Spleen (tissue), 11 donors: ENCODE measurements at regions not wholly inside any gene's neighbourhood (a gene's known extent, or its start where the extent isn't known, plus 50 kb on each side); places are given as distances from the start of the nearest gene placed in this dataset.

ENCODE experiments used
- DNase-seq: peaks from one replicate; pipeline ENCODE4 v3.0.0-alpha.2; 2020
- H3K27ac ChIP-seq, 8 donors: fragments of 200-600 bp; sonication (generic) in 7 of 8; 1 replicate in 4 of 8; 2 replicates in 4 of 8; pipeline versions ENCODE4 v1.5.0 to v1.8.0; 2016 to 2021; ENCODE audit warnings: inconsistent platforms in 4 of 8, mild to moderate bottlenecking in 4 of 8, moderate library complexity in 1 of 8
- H3K27me3 ChIP-seq, 7 donors: fragments of 200-600 bp; sonication (generic) in 6 of 7; replicated peaks in 1 of 7; 1 replicate in 4 of 7; 2 replicates in 3 of 7; pipeline versions ENCODE4 v1.5.0 to v1.8.0; 2016 to 2021; ENCODE audit warnings: inconsistent platforms in 3 of 7, mild to moderate bottlenecking in 1 of 7
- H3K36me3 ChIP-seq, 6 donors: fragments of 200-600 bp; sonication (generic) in 5 of 6; 1 replicate in 4 of 6; 2 replicates in 2 of 6; pipeline versions ENCODE4 v1.5.0 to v1.8.0; 2016 to 2021; ENCODE audit warnings: inconsistent platforms in 2 of 6
- H3K4me1 ChIP-seq, 6 donors: fragments of 200-600 bp; sonication (generic) in 5 of 6; 1 replicate in 3 of 6; 2 replicates in 3 of 6; pipeline versions ENCODE4 v1.5.0 to v1.8.0; 2016 to 2021; ENCODE audit warnings: inconsistent platforms in 3 of 6
- H3K4me3 ChIP-seq, 8 donors: fragments of 200-600 bp; sonication (generic) in 7 of 8; 1 replicate in 4 of 8; 2 replicates in 4 of 8; pipeline versions ENCODE4 v1.5.0 to v1.8.0; 2016 to 2021; ENCODE audit warnings: inconsistent platforms in 4 of 8, mild to moderate bottlenecking in 4 of 8, moderate library complexity in 2 of 8
- H3K9me3 ChIP-seq, 8 donors: fragments of 200-600 bp; sonication (generic) in 7 of 8; 1 replicate in 4 of 8; 2 replicates in 4 of 8; pipeline versions ENCODE4 v1.5.0 to v1.8.0; 2016 to 2021; ENCODE audit warnings: inconsistent platforms in 4 of 8
- POLR2A ChIP-seq, 3 donors: fragments of 450-650 bp; IDR thresholded peaks; one replicate each; pipeline ENCODE4 v1.5.1; 2017; ENCODE audit warnings: antibody characterized with exemption in 3 of 3, mild to moderate bottlenecking in 1 of 3
- POLR2AphosphoS5 ChIP-seq, 3 donors: sonication (generic); formaldehyde crosslinking; IDR thresholded peaks; one replicate each; pipeline ENCODE4 v1.5.1; 2017; ENCODE audit warnings: antibody characterized with exemption in 3 of 3
- WGBS, 5 donors: extraction: QIAGEN DNeasy Blood & Tissue Kit in 3 of 5; methylation state at CpG; one replicate each; pipeline versions ENCODE4 v1.1.5 to v1.1.7; 2013 to 2018; 5-methylcytosine and 5-hydroxymethylcytosine counted together
- intact Hi-C: fragments of 100-400 bp; cut with DNase I; formaldehyde crosslinking; loops from one replicate; pipeline ENCODE4 v1.15.0; 2023; ENCODE audit warnings: low total_unique reads
- TF ChIP-seq, protein P1 (sequence below), 11 experiments: fragments of 200-600 bp in 7 of 11; fragments of 450-650 bp in 4 of 11; sonication (generic) in 4 of 11; IDR thresholded peaks in 8 of 11; conservative IDR thresholded peaks in 3 of 11; 1 replicate in 7 of 11; 2 replicates in 4 of 11; pipeline versions ENCODE4 v1.4.0 to v1.8.0; 2016 to 2021; ENCODE audit warnings: antibody characterized with exemption in 11 of 11, inconsistent platforms in 4 of 11, mild to moderate bottlenecking in 1 of 11
- donor health status: healthy with polysubstance abuse.
- donor health status: DM: no; HTN: no; CAD: no; lungs with moderate emphysema.
- donor health status: DM: no; HTN: no; CAD: no.
- donor health status: Bipolar disorder and iron deficiency.
- donor health status: healthy.
- donor health status: DM: no; HTN: no; CAD: no.
- donor health status: DM: yes; HTN: yes; CAD: no.

DNA sequence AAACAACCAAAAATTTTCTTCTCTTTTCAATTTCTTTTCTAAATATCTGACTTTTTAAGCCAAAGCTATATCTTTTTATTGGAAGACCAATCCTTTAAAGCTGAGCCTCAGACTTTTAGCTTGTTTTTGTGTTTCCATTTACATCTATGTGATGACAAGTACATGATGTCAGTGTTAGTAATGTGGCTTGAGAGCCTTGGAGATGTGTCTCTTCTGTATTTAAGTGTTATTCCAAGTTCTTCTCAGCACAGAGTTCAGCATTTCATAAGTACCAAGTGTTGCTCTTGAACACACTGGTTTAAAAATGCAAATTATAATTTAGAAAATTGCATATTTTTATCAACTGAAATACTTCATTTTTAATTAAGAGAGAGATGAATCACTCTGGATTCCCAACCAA, 948.9 kb upstream of the FLRT2 start:
- H3K9me3 ChIP-seq, result peaks cover 0 to 18% (median 0%) of the 10 kb centered on the region in 8 donors
- no peak overlapping the region for H3K4me3 ChIP-seq
- TF ChIP-seq POLR2A (IDR thresholded peaks at IDR 0.05), result no peak
- no peak for TF ChIP-seq POLR2AphosphoS5 (IDR thresholded peaks at IDR 0.05)
- no peak overlapping the region for H3K27ac ChIP-seq
- H3K4me1 ChIP-seq, result no peaks in the 10 kb centered on the region
- H3K36me3 ChIP-seq, result no peaks in the 10 kb centered on the region
- H3K27me3 ChIP-seq, result no peaks in the 10 kb centered on the region
- no peak for DNase-seq
- intact Hi-C loops, result no loop called here

DNA sequence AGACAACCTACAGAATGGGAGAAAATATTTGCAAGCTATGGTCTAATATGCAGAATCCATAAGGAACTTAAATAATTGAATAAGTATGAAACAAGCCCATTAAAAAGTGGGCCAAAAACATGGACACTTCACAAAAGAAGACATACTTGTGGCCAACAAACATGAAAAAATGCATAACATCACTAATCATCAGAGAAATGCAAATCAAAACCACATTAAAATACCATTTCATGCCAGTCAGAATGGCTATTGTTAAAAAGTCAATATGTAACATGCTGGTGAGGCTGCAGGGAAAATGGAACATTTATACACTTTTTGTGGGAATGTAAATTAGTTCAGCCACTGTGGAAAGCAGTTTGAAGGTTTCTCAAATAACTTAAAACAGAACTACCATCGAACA, 945.4 kb upstream of the FLRT2 start:
- DNase-seq, result no peak
- H3K9me3 ChIP-seq, result peaks cover 0 to 4% (median 0%) of the 10 kb centered on the region in 8 donors
- no peaks in the 10 kb centered on the region for H3K36me3 ChIP-seq
- no peak overlapping the region for H3K4me3 ChIP-seq
- no peaks in the 10 kb centered on the region for H3K27me3 ChIP-seq
- no peak overlapping the region for H3K27ac ChIP-seq
- TF ChIP-seq POLR2AphosphoS5 (IDR thresholded peaks at IDR 0.05), result no peak
- no peak for TF ChIP-seq POLR2A (IDR thresholded peaks at IDR 0.05)
- TF ChIP-seq, protein P1, sequence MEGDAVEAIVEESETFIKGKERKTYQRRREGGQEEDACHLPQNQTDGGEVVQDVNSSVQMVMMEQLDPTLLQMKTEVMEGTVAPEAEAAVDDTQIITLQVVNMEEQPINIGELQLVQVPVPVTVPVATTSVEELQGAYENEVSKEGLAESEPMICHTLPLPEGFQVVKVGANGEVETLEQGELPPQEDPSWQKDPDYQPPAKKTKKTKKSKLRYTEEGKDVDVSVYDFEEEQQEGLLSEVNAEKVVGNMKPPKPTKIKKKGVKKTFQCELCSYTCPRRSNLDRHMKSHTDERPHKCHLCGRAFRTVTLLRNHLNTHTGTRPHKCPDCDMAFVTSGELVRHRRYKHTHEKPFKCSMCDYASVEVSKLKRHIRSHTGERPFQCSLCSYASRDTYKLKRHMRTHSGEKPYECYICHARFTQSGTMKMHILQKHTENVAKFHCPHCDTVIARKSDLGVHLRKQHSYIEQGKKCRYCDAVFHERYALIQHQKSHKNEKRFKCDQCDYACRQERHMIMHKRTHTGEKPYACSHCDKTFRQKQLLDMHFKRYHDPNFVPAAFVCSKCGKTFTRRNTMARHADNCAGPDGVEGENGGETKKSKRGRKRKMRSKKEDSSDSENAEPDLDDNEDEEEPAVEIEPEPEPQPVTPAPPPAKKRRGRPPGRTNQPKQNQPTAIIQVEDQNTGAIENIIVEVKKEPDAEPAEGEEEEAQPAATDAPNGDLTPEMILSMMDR (IDR thresholded peaks at IDR 0.05 in 8 of 11, conservative IDR thresholded peaks at IDR 0.05 in 3 of 11), result no peak
- intact Hi-C loops, result no loop called here
- 58 to 90% (median 78%) methylated on average over 1 of the region's 1 CpG for WGBS, 5 donors
- no peaks in the 10 kb centered on the region for H3K4me1 ChIP-seq

DNA sequence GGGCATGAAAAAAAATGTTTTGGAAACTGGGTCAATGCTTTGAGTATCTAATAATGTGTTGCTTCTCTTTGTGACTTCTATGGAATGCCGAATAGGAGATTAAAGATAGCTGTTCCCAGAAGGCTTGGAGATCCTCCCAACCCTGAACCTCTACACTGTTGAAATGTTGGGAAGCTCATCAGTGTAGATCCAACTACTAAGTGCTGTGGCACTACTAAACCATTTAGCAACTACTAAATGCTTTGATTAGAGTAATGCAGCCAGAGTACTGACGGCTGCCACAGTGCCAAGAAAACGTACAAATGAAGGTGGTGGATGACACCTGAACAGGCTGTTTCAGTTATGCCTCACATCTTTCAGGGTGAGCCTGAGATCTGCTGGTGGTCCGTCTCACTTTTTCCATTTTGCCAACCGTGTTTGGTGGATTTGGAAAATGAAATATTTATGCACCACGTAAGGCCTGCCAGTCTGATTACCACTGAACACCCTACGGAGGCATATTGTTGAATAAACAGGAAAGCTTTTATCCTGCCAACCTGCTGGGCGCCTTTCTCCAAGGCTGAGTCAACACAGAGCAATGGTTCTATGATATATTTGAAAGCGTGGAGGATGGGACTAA, 938.0 kb upstream of the FLRT2 start:
- no peak overlapping the region for H3K4me3 ChIP-seq
- no peaks in the 10 kb centered on the region for H3K27me3 ChIP-seq
- no peak for TF ChIP-seq POLR2AphosphoS5 (IDR thresholded peaks at IDR 0.05)
- TF ChIP-seq, protein P1 (IDR thresholded peaks at IDR 0.05 in 8 of 11, conservative IDR thresholded peaks at IDR 0.05 in 3 of 11), result no peak
- TF ChIP-seq POLR2A (IDR thresholded peaks at IDR 0.05), result no peak
- no peaks in the 10 kb centered on the region for H3K4me1 ChIP-seq
- DNase-seq, result no peak
- H3K9me3 ChIP-seq, result no peaks in the 10 kb centered on the region
- no peaks in the 10 kb centered on the region for H3K36me3 ChIP-seq
- WGBS, 5 donors, result 82 to 89% (median 86%) methylated on average over 9 of the region's 9 CpGs
- H3K27ac ChIP-seq, result no peak overlapping the region
- intact Hi-C loops, result no loop called here

DNA sequence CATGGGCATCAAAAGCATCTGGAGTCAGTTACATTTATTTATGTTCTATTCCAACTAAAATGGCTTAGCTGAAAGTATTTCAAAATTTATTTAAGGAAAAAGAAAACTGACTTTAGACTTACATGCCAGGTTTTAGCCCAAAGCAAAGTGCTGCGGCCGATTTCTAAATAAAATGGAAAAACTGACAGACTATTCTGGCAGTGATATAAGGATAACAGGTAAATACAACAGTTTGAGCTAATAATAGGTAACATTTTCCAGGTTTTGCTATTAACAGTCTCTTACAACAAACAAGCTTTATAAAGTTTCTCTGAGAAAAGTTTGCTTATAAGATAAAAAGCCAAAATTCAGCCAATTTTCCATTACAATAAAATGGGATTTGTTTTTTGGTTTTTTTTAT, 937.2 kb upstream of the FLRT2 start:
- Histone ChIP-seq H3K36me3 (no peaks in the 10 kb centered on the region), H3K27me3 (no peaks in the 10 kb centered on the region), H3K4me3 (no peak overlapping the region), H3K27ac (no peak overlapping the region), H3K4me1 (no peaks in the 10 kb centered on the region), H3K9me3 (peaks cover 0 to 7% (median 0%) of the 10 kb centered on the region in 8 donors)
- intact Hi-C loops, result no loop called here
- WGBS, 5 donors, result 87 to 96% (median 91%) methylated on average over 2 of the region's 2 CpGs
- no peak for DNase-seq
- TF ChIP-seq, protein P1 (IDR thresholded peaks at IDR 0.05 in 8 of 11, conservative IDR thresholded peaks at IDR 0.05 in 3 of 11), result no peak
- TF ChIP-seq POLR2AphosphoS5 (IDR thresholded peaks at IDR 0.05) (no peak), POLR2A (IDR thresholded peaks at IDR 0.05) (no peak)

DNA sequence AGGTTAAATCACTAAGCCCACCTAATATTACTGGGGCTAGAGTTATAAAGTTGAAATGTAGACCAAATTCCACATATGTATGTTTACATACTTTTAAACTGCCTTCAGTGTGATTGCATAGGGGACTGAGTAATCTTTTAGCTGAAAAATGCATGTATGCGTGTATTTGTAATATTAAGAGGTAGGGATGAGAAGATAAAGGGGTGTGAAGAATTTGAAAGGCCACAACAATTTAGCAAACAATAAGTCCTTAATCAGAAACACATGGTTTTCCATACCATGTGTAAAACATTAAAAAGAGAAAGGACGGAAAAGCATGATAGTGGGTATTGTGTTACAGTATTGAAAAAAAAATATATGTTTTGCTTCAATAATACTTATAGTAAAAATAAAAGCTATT, 919.9 kb upstream of the FLRT2 start:
- WGBS, 5 donors, result 87 to 100% (median 91%) methylated on average over 2 of the region's 2 CpGs
- no peak for DNase-seq
- TF ChIP-seq POLR2AphosphoS5 (IDR thresholded peaks at IDR 0.05) (no peak), POLR2A (IDR thresholded peaks at IDR 0.05) (no peak)
- TF ChIP-seq, protein P1 (IDR thresholded peaks at IDR 0.05 in 8 of 11, conservative IDR thresholded peaks at IDR 0.05 in 3 of 11), result no peak
- no peaks in the 10 kb centered on the region for H3K27me3 ChIP-seq
- H3K4me3 ChIP-seq, result no peak overlapping the region
- H3K9me3 ChIP-seq, result peaks cover 0 to 4% (median 0%) of the 10 kb centered on the region in 8 donors
- intact Hi-C loops, result no loop called here
- H3K4me1 ChIP-seq, result no peaks in the 10 kb centered on the region
- no peak overlapping the region for H3K27ac ChIP-seq
- no peaks in the 10 kb centered on the region for H3K36me3 ChIP-seq
